Gastrocnemius medialis (tissue), 4 donors: ENCODE measurements at regions not wholly inside any gene's neighbourhood (a gene's known extent, or its start where the extent isn't known, plus 50 kb on each side); places are given as distances from the start of the nearest gene placed in this dataset.

Experiments
- POLR2A ChIP-seq, 2 donors: fragments of 450-650 bp; IDR thresholded peaks; one replicate each; pipeline ENCODE4 v1.6.1; 2017; ENCODE audit warnings: antibody characterized with exemption in 2 of 2, mild to moderate bottlenecking in 2 of 2, moderate library complexity in 2 of 2
- TF ChIP-seq, protein P1 (sequence below), 5 experiments: fragments of 450-650 bp in 3 of 5; fragments of 200-600 bp in 2 of 5; sonication (generic) in 2 of 5; IDR thresholded peaks in 4 of 5; conservative IDR thresholded peaks in 1 of 5; 1 replicate in 4 of 5; 2 replicates in 1 of 5; pipeline ENCODE4 v1.5.1; 2016 to 2019; ENCODE audit warnings: antibody characterized with exemption in 5 of 5, mild to moderate bottlenecking in 3 of 5, moderate library complexity in 3 of 5

DNA sequence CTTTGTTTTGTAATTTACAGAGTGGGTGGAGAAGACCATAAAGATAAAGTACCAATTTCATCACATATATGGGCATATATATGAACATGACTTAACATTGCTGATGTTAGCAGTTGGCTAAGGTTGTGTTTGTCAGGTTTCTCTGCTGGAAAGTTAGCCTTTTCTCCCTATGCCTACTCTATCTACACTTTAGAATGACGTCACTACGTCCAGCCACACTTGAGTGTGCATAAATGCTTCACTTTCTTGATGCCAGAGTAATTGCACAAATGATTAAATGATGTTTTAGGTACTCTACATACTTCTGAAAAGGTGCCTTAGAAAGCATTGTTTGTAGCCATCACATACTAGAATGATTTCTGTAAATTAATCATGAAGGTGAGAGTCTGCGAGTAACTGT lies 759.2 kb upstream of the MGAT4C start:
- TF ChIP-seq, protein P1, sequence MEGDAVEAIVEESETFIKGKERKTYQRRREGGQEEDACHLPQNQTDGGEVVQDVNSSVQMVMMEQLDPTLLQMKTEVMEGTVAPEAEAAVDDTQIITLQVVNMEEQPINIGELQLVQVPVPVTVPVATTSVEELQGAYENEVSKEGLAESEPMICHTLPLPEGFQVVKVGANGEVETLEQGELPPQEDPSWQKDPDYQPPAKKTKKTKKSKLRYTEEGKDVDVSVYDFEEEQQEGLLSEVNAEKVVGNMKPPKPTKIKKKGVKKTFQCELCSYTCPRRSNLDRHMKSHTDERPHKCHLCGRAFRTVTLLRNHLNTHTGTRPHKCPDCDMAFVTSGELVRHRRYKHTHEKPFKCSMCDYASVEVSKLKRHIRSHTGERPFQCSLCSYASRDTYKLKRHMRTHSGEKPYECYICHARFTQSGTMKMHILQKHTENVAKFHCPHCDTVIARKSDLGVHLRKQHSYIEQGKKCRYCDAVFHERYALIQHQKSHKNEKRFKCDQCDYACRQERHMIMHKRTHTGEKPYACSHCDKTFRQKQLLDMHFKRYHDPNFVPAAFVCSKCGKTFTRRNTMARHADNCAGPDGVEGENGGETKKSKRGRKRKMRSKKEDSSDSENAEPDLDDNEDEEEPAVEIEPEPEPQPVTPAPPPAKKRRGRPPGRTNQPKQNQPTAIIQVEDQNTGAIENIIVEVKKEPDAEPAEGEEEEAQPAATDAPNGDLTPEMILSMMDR (IDR thresholded peaks at IDR 0.05 in 4 of 5, conservative IDR thresholded peaks at IDR 0.05 in 1 of 5), result no peak
- no peak for TF ChIP-seq POLR2A (IDR thresholded peaks at IDR 0.05)
